GM19324 (cell line): ENCODE measurements at regions not wholly inside any gene's neighbourhood (a gene's known extent, or its start where the extent isn't known, plus 50 kb on each side); places are given as distances from the start of the nearest gene placed in this dataset.

ENCODE experiments used
- ATAC-seq: cut with Tn5 transposase; IDR thresholded peaks from one replicate; pipeline ENCODE4 v1.9.1; 2021; ENCODE audit warnings: mild to moderate bottlenecking, moderate library complexity; ENCODE audit not compliant: unreplicated experiment, low FRiP score

GRCh38 chr5:28549588-28549987, 1511.2 kb upstream of the CDH9 start:
- no peak for ATAC-seq

GRCh38 chr5:28548856-28549255, 1510.5 kb upstream of the CDH9 start:
- ATAC-seq: no peak

- no peak for ATAC-seq
Measured at GRCh38 chr5:28544501-28544900, 1506.1 kb upstream of the CDH9 start.

- ATAC-seq: no peak
Measured at GRCh38 chr5:28543473-28544098, 1505.2 kb upstream of the CDH9 start.

GRCh38 chr5:28542987-28543386, 1504.6 kb upstream of the CDH9 start:
- ATAC-seq: no peak

GRCh38 chr5:28523888-28524635, 1485.7 kb upstream of the CDH9 start:
- ATAC-seq: no peak

- ATAC-seq: no peak
Measured at GRCh38 chr5:28523416-28523815, 1485.0 kb upstream of the CDH9 start.

GRCh38 chr5:28517691-28518090, 1479.3 kb upstream of the CDH9 start:
- ATAC-seq: no peak

GRCh38 chr5:28516722-28517121, 1478.3 kb upstream of the CDH9 start:
- no peak for ATAC-seq

GRCh38 chr5:28512648-28513047, 1474.3 kb upstream of the CDH9 start:
- ATAC-seq: no peak

- no peak for ATAC-seq
Measured at GRCh38 chr5:28505121-28505520, 1466.7 kb upstream of the CDH9 start.

GRCh38 chr5:28500511-28500910, 1462.1 kb upstream of the CDH9 start:
- ATAC-seq: no peak

- ATAC-seq: no peak
Measured at GRCh38 chr5:28499766-28500290, 1461.4 kb upstream of the CDH9 start.

- ATAC-seq: no peak
Measured at GRCh38 chr5:28495876-28496275, 1457.5 kb upstream of the CDH9 start.

- no peak for ATAC-seq
Measured at GRCh38 chr5:28493456-28493855, 1455.1 kb upstream of the CDH9 start.

- no peak for ATAC-seq
Measured at GRCh38 chr5:28488752-28489151, 1450.4 kb upstream of the CDH9 start.

- no peak for ATAC-seq
Measured at GRCh38 chr5:28483327-28484025, 1445.1 kb upstream of the CDH9 start.

GRCh38 chr5:28473531-28474107, 1435.2 kb upstream of the CDH9 start:
- no peak for ATAC-seq

- ATAC-seq: no peak
Measured at GRCh38 chr5:28468166-28468565, 1429.8 kb upstream of the CDH9 start.

GRCh38 chr5:28463728-28464127, 1425.3 kb upstream of the CDH9 start:
- ATAC-seq: no peak

- no peak for ATAC-seq
Measured at GRCh38 chr5:28451483-28451882, 1413.1 kb upstream of the CDH9 start.
